ENCODE measurements at regions not wholly inside any gene's neighbourhood (a gene's known extent, or its start where the extent isn't known, plus 50 kb on each side); places are given as distances from the start of the nearest gene placed in this dataset.

DNA sequence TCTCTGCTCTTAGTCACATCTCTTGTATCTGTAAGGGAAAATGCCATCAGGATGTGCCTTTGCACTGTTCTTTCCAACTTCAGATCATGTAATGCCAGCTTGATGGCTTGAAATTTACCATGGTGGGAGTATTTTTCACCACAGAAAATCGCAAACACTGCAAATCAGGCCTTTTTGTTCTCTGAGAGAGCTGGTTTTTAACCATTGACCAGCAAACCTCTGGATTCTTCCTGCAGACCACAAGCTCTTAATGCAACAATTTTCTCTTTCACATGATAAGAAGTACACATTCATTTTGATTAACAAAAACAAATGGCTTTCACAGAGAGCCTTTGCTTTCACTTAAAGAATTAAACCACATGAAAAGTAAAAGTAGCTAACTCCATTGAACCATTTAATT lies 145.4 kb upstream of the NEBL start:
- DNase-seq, result no peak
- Histone ChIP-seq H2AK5ac (ENCODE audit: low read length, severe bottlenecking) (no peak overlapping the region), H2BK120ac (ENCODE audit: low read depth, low read length) (no peak overlapping the region), H4K91ac (ENCODE audit: low read length) (no peak overlapping the region), H2AFZ (ENCODE audit: low read depth, low read length) (no peak overlapping the region), H3K27me3 (ENCODE audit: control insufficient read depth in 1 of 2, insufficient read depth in 1 of 2, low read length in 2 of 2) (no peaks in the 10 kb centered on the region), H3K9ac (ENCODE audit: low read length) (no peak overlapping the region), H3K4ac (ENCODE audit: low read depth in 1 of 2, low read length in 2 of 2) (no peak overlapping the region), H3K27ac (ENCODE audit: low read length, poor library complexity, severe bottlenecking) (no peak overlapping the region), H3K9me3 (ENCODE audit: control insufficient read depth, low read length) (no peaks in the 10 kb centered on the region), H3K4me2 (ENCODE audit: low read length, poor library complexity, severe bottlenecking) (no peak overlapping the region), H3K36me3 (ENCODE audit: control insufficient read depth in 1 of 2, insufficient read depth in 2 of 2, low read depth in 1 of 2, low read length in 2 of 2) (no peaks in the 10 kb centered on the region), H3K18ac (ENCODE audit: low read depth in 1 of 2, low read length in 2 of 2) (no peak overlapping the region), H2BK12ac (ENCODE audit: low read length in 2 of 2) (no peak overlapping the region), H3K4me3 (ENCODE audit: insufficient read depth in 1 of 2, low read depth in 1 of 2, low read length in 2 of 2) (no peak overlapping the region), H3K14ac (ENCODE audit: low read length in 2 of 2) (no peak overlapping the region), H4K8ac (ENCODE audit: low read length) (no peak overlapping the region), H2BK15ac (ENCODE audit: low read depth, poor library complexity, severe bottlenecking) (no peak overlapping the region), H3K79me1 (replicated peaks; ENCODE audit: low read length, poor library complexity, severe bottlenecking) (no peaks in the 10 kb centered on the region), H3K4me1 (ENCODE audit: control insufficient read depth, insufficient read depth, low read depth, low read length) (no peaks in the 10 kb centered on the region), H2BK5ac (ENCODE audit: low read depth, low read length, poor library complexity, severe bottlenecking) (no peak overlapping the region), H3K23ac (ENCODE audit: low read length in 2 of 2) (no peak overlapping the region)
- 43% methylated on average over 1 of the region's 1 CpG for WGBS

DNA sequence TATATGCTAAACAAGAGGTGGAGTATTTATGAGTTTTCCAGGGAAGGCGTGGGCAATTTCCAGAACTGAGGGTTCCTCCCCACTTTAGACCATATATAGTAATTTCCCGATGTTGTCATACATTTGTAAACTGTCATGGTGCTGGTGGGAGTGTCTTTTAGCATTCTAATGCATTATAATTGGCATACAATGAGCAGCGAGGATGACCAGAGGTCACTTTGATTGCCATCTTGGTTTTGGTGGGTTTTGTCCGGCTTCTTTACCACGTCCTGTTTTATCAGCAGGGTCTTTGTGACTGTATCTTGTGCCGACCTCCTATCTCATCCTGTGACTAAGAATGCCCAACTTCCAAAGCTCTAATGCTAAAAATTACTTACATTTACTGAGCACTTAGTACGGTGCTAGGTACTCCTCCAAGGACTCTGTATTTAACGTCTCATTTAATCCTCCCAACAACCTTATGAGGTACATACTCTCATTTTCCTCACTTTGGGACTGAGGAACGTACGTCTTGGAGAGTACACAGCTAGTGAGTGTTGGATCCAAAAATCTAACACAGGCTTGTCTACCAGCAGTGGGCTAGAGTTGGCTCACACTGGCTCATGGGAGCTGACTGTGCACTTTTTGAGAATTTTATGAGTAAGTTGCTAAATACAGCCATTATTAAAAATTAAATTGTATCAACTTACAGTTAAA lies 144.8 kb upstream of the NEBL start:
- no peak overlapping the region for H2BK15ac ChIP-seq (ENCODE audit: low read depth, poor library complexity, severe bottlenecking)
- H3K79me1 ChIP-seq (replicated peaks; ENCODE audit: low read length, poor library complexity, severe bottlenecking), result no peaks in the 10 kb centered on the region
- H3K4me3 ChIP-seq (ENCODE audit: insufficient read depth in 1 of 2, low read depth in 1 of 2, low read length in 2 of 2), result no peak overlapping the region
- H3K27me3 ChIP-seq (ENCODE audit: control insufficient read depth in 1 of 2, insufficient read depth in 1 of 2, low read length in 2 of 2), result no peaks in the 10 kb centered on the region
- no peak for DNase-seq
- no peak overlapping the region for H3K14ac ChIP-seq (ENCODE audit: low read length in 2 of 2)
- H3K9me3 ChIP-seq (ENCODE audit: control insufficient read depth, low read length), result no peaks in the 10 kb centered on the region
- H2BK12ac ChIP-seq (ENCODE audit: low read length in 2 of 2), result no peak overlapping the region
- H3K23ac ChIP-seq (ENCODE audit: low read length in 2 of 2), result no peak overlapping the region
- no peak overlapping the region for H3K4me2 ChIP-seq (ENCODE audit: low read length, poor library complexity, severe bottlenecking)
- 92% methylated on average over 9 of the region's 10 CpGs for WGBS
- H3K4ac ChIP-seq (ENCODE audit: low read depth in 1 of 2, low read length in 2 of 2), result no peak overlapping the region
- no peaks in the 10 kb centered on the region for H3K36me3 ChIP-seq (ENCODE audit: control insufficient read depth in 1 of 2, insufficient read depth in 2 of 2, low read depth in 1 of 2, low read length in 2 of 2)
- no peak overlapping the region for H2AFZ ChIP-seq (ENCODE audit: low read depth, low read length)
- no peak overlapping the region for H4K8ac ChIP-seq (ENCODE audit: low read length)
- H2AK5ac ChIP-seq (ENCODE audit: low read length, severe bottlenecking), result no peak overlapping the region
- no peaks in the 10 kb centered on the region for H3K4me1 ChIP-seq (ENCODE audit: control insufficient read depth, insufficient read depth, low read depth, low read length)
- no peak overlapping the region for H2BK120ac ChIP-seq (ENCODE audit: low read depth, low read length)
- no peak overlapping the region for H2BK5ac ChIP-seq (ENCODE audit: low read depth, low read length, poor library complexity, severe bottlenecking)
- H3K18ac ChIP-seq (ENCODE audit: low read depth in 1 of 2, low read length in 2 of 2), result no peak overlapping the region
- H3K27ac ChIP-seq (ENCODE audit: low read length, poor library complexity, severe bottlenecking), result no peak overlapping the region
- H3K9ac ChIP-seq (ENCODE audit: low read length), result no peak overlapping the region
- no peak overlapping the region for H4K91ac ChIP-seq (ENCODE audit: low read length)

DNA sequence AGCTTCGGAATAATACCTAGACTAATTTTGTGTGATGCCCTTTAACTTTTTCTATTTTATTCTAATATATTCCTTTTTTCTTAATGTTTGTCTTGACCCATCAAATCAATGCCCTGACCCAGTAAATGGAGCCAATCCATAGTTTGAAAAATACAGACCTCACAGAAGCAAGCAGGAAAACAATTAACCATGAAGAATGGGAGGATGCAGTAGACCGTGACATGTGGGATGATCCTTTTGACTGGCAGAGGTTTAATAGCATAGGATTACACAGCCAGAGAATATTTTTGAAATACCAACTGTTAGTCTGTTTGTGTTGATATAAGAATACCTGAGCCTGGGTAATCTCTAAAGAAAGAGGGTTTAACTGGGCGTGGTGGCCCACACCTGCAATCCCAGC lies 142.6 kb upstream of the NEBL start:
- no peaks in the 10 kb centered on the region for H3K36me3 ChIP-seq (ENCODE audit: control insufficient read depth in 1 of 2, insufficient read depth in 2 of 2, low read depth in 1 of 2, low read length in 2 of 2)

DNA sequence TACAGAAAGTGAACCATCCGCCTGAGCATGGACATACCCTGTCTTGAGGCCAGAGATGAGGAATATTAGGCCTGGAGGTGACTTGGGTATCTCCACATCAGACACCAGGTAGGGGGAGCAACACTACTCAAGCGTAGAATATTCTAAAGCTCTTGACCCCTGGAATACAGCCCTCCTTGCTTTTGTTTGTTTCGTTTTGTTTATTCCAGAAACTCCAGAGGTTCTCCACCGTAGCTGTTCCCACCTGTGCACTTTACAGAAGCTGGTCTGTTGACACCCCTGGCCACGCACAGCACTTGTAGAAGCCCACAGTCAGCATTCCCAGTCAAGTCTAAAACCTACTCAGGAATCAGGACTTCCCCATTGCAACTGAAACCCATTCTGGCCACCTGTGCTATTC lies 139.6 kb upstream of the NEBL start:
- Histone ChIP-seq H2AK5ac (ENCODE audit: low read length, severe bottlenecking) (no peak overlapping the region), H4K8ac (ENCODE audit: low read length) (no peak overlapping the region), H3K4ac (ENCODE audit: low read depth in 1 of 2, low read length in 2 of 2) (no peak overlapping the region), H3K4me2 (ENCODE audit: low read length, poor library complexity, severe bottlenecking) (no peak overlapping the region), H2BK12ac (ENCODE audit: low read length in 2 of 2) (no peak overlapping the region), H2BK15ac (ENCODE audit: low read depth, poor library complexity, severe bottlenecking) (no peak overlapping the region), H2BK5ac (ENCODE audit: low read depth, low read length, poor library complexity, severe bottlenecking) (no peak overlapping the region), H3K27ac (ENCODE audit: low read length, poor library complexity, severe bottlenecking) (no peak overlapping the region), H2BK120ac (ENCODE audit: low read depth, low read length) (no peak overlapping the region), H2AFZ (ENCODE audit: low read depth, low read length) (no peak overlapping the region), H3K79me1 (replicated peaks; ENCODE audit: low read length, poor library complexity, severe bottlenecking) (no peaks in the 10 kb centered on the region), H3K9ac (ENCODE audit: low read length) (no peak overlapping the region), H3K4me3 (ENCODE audit: insufficient read depth in 1 of 2, low read depth in 1 of 2, low read length in 2 of 2) (no peak overlapping the region), H3K9me3 (ENCODE audit: control insufficient read depth, low read length) (no peaks in the 10 kb centered on the region), H3K27me3 (ENCODE audit: control insufficient read depth in 1 of 2, insufficient read depth in 1 of 2, low read length in 2 of 2) (no peaks in the 10 kb centered on the region), H3K23ac (ENCODE audit: low read length in 2 of 2) (no peak overlapping the region), H3K4me1 (ENCODE audit: control insufficient read depth, insufficient read depth, low read depth, low read length) (no peaks in the 10 kb centered on the region), H4K91ac (ENCODE audit: low read length) (no peak overlapping the region), H3K36me3 (ENCODE audit: control insufficient read depth in 1 of 2, insufficient read depth in 2 of 2, low read depth in 1 of 2, low read length in 2 of 2) (no peaks in the 10 kb centered on the region), H3K14ac (ENCODE audit: low read length in 2 of 2) (no peak overlapping the region), H3K18ac (ENCODE audit: low read depth in 1 of 2, low read length in 2 of 2) (no peak overlapping the region)
- no peak for DNase-seq
- WGBS, result 93% methylated on average over 5 of the region's 5 CpGs

More for the DNA sequence above, 142.6 kb upstream of the NEBL start:
- no peak overlapping the region for H4K91ac ChIP-seq (ENCODE audit: low read length)
- no peak overlapping the region for H2BK5ac ChIP-seq (ENCODE audit: low read depth, low read length, poor library complexity, severe bottlenecking)
- H4K8ac ChIP-seq (ENCODE audit: low read length), result no peak overlapping the region
- H3K14ac ChIP-seq (ENCODE audit: low read length in 2 of 2), result no peak overlapping the region
- no peak overlapping the region for H3K23ac ChIP-seq (ENCODE audit: low read length in 2 of 2)
- no peak for DNase-seq
- H3K27me3 ChIP-seq (ENCODE audit: control insufficient read depth in 1 of 2, insufficient read depth in 1 of 2, low read length in 2 of 2), result no peaks in the 10 kb centered on the region
- no peaks in the 10 kb centered on the region for H3K9me3 ChIP-seq (ENCODE audit: control insufficient read depth, low read length)
- H3K4ac ChIP-seq (ENCODE audit: low read depth in 1 of 2, low read length in 2 of 2), result no peak overlapping the region
- no peak overlapping the region for H3K18ac ChIP-seq (ENCODE audit: low read depth in 1 of 2, low read length in 2 of 2)
- no peak overlapping the region for H3K4me2 ChIP-seq (ENCODE audit: low read length, poor library complexity, severe bottlenecking)
- WGBS, result 85% methylated on average over 2 of the region's 3 CpGs
- H2BK12ac ChIP-seq (ENCODE audit: low read length in 2 of 2), result no peak overlapping the region
- H2BK15ac ChIP-seq (ENCODE audit: low read depth, poor library complexity, severe bottlenecking), result no peak overlapping the region
- no peak overlapping the region for H2AK5ac ChIP-seq (ENCODE audit: low read length, severe bottlenecking)
- H3K4me3 ChIP-seq (ENCODE audit: insufficient read depth in 1 of 2, low read depth in 1 of 2, low read length in 2 of 2), result no peak overlapping the region
- H2AFZ ChIP-seq (ENCODE audit: low read depth, low read length), result no peak overlapping the region
- no peaks in the 10 kb centered on the region for H3K4me1 ChIP-seq (ENCODE audit: control insufficient read depth, insufficient read depth, low read depth, low read length)
- H3K79me1 ChIP-seq (replicated peaks; ENCODE audit: low read length, poor library complexity, severe bottlenecking), result no peaks in the 10 kb centered on the region
- no peak overlapping the region for H3K9ac ChIP-seq (ENCODE audit: low read length)
- no peak overlapping the region for H3K27ac ChIP-seq (ENCODE audit: low read length, poor library complexity, severe bottlenecking)
- no peak overlapping the region for H2BK120ac ChIP-seq (ENCODE audit: low read depth, low read length)
